MM.1S (cell line): ENCODE measurements at regions not wholly inside any gene's neighbourhood (a gene's known extent, or its start where the extent isn't known, plus 50 kb on each side); places are given as distances from the start of the nearest gene placed in this dataset.

Experiments
- DNase-seq: peaks from one replicate; pipeline ENCODE4 v3.0.0-alpha.2; 2015
- H2AFZ ChIP-seq: fragments of 300-600 bp; sonication (generic); 2 replicates; pipeline ENCODE4 v1.6.0; 2016; ENCODE audit warnings: antibody characterized with exemption, low read length
- H3F3A ChIP-seq: fragments of 300-600 bp; sonication (generic); 2 replicates; pipeline ENCODE4 v1.6.1; 2016; ENCODE audit warnings: mild to moderate bottlenecking, antibody characterized with exemption, low read length, moderate library complexity, mixed read lengths; ENCODE audit not compliant: insufficient read depth
- H3K27ac ChIP-seq: fragments of 300-600 bp; sonication (generic); 2 replicates; pipeline ENCODE4 v1.5.1; 2016; ENCODE audit warnings: mild to moderate bottlenecking, low read length
- H3K27me3 ChIP-seq: fragments of 300-600 bp; sonication (generic); replicated peaks from 2 replicates; pipeline ENCODE4 v1.6.0; 2016; ENCODE audit warnings: low read length; ENCODE audit not compliant: insufficient read depth
- H3K36me3 ChIP-seq: fragments of 300-600 bp; sonication (generic); replicated peaks from 2 replicates; pipeline ENCODE4 v1.6.1; 2016; ENCODE audit warnings: mild to moderate bottlenecking, low read length, mixed read lengths; ENCODE audit not compliant: insufficient read depth
- H3K4me1 ChIP-seq: fragments of 300-600 bp; sonication (generic); 2 replicates; pipeline ENCODE4 v1.6.1; 2016; ENCODE audit warnings: low read length, mixed read lengths
- H3K4me2 ChIP-seq: fragments of 300-600 bp; sonication (generic); 2 replicates; pipeline ENCODE4 v1.6.0; 2016; ENCODE audit warnings: low read depth, low read length
- H3K4me3 ChIP-seq: fragments of 300-600 bp; sonication (generic); 2 replicates; pipeline ENCODE4 v1.5.1; 2016; ENCODE audit warnings: low read length, mixed read lengths
- H3K79me2 ChIP-seq: fragments of 300-600 bp; sonication (generic); 2 replicates; pipeline ENCODE4 v1.6.1; 2016; ENCODE audit warnings: mixed run types, low read length, mixed read lengths
- H3K9ac ChIP-seq: fragments of 300-600 bp; sonication (generic); 2 replicates; pipeline ENCODE4 v1.6.1; 2016; ENCODE audit warnings: low read length, mixed read lengths
- H3K9me2 ChIP-seq: fragments of 300-600 bp; sonication (generic); replicated peaks from 2 replicates; pipeline ENCODE4 v1.6.1; 2016; ENCODE audit warnings: mild to moderate bottlenecking, low read length, mixed read lengths; ENCODE audit not compliant: insufficient read depth
- H3K9me3 ChIP-seq: fragments of 300-600 bp; sonication (generic); replicated peaks from 2 replicates; pipeline ENCODE4 v1.6.1; 2016; ENCODE audit warnings: mild to moderate bottlenecking, low read length, mixed read lengths; ENCODE audit not compliant: insufficient read depth
- H4K20me1 ChIP-seq: fragments of 300-600 bp; sonication (generic); 2 replicates; pipeline ENCODE4 v1.6.1; 2016; ENCODE audit warnings: mild to moderate bottlenecking, low read length, moderate library complexity, mixed read lengths; ENCODE audit not compliant: insufficient read depth
- EZH2 ChIP-seq: fragments of 300-600 bp; sonication (generic); optimal IDR thresholded peaks from 2 replicates; pipeline ENCODE3; 2017; ENCODE audit warnings: low read depth, mild to moderate bottlenecking, antibody characterized with exemption, low read length, mixed read lengths
- EZH2phosphoT487 ChIP-seq: fragments of 300-600 bp; sonication (generic); IDR thresholded peaks from 2 replicates; pipeline ENCODE4 v1.6.1; 2018; ENCODE audit warnings: antibody characterized with exemption, low read length
- TF ChIP-seq, protein P1 (sequence below): fragments of 300-600 bp; sonication (generic); IDR thresholded peaks from 2 replicates; pipeline ENCODE4 v1.5.1; 2016; ENCODE audit warnings: antibody characterized with exemption, low read length, mixed read lengths

DNA sequence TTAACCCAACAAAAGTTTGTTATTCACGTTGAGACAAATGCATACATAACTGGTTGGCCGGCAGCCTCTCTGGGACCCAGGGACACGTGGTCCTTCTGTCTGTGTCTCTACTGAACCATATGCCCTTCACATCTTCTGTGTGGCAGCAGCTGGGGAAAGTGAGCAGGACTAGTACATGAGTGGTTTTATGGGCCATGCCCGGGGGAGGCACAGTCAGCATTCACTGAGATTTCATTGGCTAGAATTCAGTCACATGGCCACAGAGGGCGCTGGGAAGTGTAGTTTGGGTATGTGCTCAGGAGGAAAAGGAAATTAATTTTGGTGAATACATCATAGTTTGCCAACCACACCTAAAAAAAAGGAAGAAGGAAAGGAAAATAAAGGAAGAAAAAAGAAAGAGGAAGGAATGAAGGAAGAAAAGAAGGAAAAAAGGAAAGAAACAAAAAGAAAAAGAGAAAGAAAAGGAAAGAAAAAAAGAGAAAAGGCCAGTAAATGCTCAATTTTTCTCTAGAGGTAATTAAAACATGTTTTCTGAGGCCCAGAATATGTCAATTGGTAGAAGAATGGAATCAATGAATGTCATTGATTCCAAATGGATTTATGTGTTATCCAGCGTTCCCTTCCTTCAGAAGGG is 55.9 kb upstream of the KIRREL3 start:
- H3K27me3 ChIP-seq: no peaks in the 10 kb centered on the region

DNA sequence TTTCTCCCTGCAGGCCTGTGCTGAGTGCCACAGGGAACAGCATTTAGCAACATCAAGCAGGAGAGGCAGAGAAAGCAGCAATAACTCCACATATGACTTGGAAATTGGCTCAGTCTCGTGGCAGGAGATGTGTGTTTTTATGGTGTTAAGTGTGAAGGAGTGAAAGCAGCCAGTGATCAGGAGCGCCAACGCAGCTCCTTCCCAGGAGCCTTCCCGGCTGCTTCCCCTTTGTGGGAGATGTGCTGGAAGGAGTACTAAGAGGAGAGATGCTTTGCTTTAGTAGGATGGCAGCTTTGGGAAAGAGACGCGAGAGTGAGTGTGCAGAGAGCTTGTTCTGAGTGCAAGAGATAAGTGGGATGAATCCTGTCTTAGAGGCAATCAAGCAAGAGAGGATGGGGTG is 54.7 kb upstream of the KIRREL3 start:
- no peak overlapping the region for H3K4me2 ChIP-seq

More for the DNA sequence above, 55.9 kb upstream of the KIRREL3 start:
- Histone ChIP-seq H3K9me3 (no peaks in the 10 kb centered on the region), H3K9ac (no peak overlapping the region), H3K36me3 (no peaks in the 10 kb centered on the region), H4K20me1 (no peaks in the 10 kb centered on the region), H3K4me3 (no peak overlapping the region), H3K4me1 (no peaks in the 10 kb centered on the region), H3K27ac (no peak overlapping the region), H3K4me2 (no peak overlapping the region), H3K9me2 (no peaks in the 10 kb centered on the region), H2AFZ (no peak overlapping the region), H3F3A (no peaks in the 10 kb centered on the region), H3K79me2 (no peaks in the 10 kb centered on the region)
- TF ChIP-seq EZH2: no peak
- TF ChIP-seq, protein P1, sequence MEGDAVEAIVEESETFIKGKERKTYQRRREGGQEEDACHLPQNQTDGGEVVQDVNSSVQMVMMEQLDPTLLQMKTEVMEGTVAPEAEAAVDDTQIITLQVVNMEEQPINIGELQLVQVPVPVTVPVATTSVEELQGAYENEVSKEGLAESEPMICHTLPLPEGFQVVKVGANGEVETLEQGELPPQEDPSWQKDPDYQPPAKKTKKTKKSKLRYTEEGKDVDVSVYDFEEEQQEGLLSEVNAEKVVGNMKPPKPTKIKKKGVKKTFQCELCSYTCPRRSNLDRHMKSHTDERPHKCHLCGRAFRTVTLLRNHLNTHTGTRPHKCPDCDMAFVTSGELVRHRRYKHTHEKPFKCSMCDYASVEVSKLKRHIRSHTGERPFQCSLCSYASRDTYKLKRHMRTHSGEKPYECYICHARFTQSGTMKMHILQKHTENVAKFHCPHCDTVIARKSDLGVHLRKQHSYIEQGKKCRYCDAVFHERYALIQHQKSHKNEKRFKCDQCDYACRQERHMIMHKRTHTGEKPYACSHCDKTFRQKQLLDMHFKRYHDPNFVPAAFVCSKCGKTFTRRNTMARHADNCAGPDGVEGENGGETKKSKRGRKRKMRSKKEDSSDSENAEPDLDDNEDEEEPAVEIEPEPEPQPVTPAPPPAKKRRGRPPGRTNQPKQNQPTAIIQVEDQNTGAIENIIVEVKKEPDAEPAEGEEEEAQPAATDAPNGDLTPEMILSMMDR: no peak
- no peak for TF ChIP-seq EZH2phosphoT487
- DNase-seq: no peak

DNA sequence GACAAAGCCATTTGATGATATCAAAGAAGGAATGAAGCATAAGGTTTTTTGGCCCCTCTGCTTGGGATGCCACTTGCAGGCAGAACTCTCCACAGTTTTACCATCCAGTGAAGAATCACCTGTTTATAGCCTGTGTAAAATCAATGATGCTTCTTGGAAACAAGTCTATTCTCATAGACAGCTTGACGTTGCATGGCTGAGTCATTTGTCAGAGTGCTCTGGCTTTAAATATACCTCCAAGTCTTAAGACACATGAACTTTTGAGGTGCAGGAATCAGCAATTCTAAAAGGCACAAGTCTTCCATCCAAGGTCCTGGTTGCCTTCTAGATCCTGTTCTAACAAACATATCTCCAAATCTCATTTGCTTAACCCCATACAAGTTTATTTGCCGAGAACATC is 53.6 kb upstream of the KIRREL3 start:
- H3F3A ChIP-seq: no peaks in the 10 kb centered on the region
- TF ChIP-seq EZH2phosphoT487 (no peak), EZH2 (no peak)
- TF ChIP-seq, protein P1: no peak
- H4K20me1 ChIP-seq: no peaks in the 10 kb centered on the region
- H3K9me3 ChIP-seq: no peaks in the 10 kb centered on the region
- H3K4me1 ChIP-seq: no peaks in the 10 kb centered on the region
- no peak overlapping the region for H3K4me3 ChIP-seq
- H3K9me2 ChIP-seq: no peaks in the 10 kb centered on the region
- no peak overlapping the region for H3K4me2 ChIP-seq
- no peak overlapping the region for H3K9ac ChIP-seq
- no peak for DNase-seq
- no peaks in the 10 kb centered on the region for H3K79me2 ChIP-seq
- H3K27ac ChIP-seq: no peak overlapping the region
- no peaks in the 10 kb centered on the region for H3K36me3 ChIP-seq
- no peaks in the 10 kb centered on the region for H3K27me3 ChIP-seq
- H2AFZ ChIP-seq: no peak overlapping the region

More for the DNA sequence above, 54.7 kb upstream of the KIRREL3 start:
- no peak overlapping the region for H3K9ac ChIP-seq
- no peaks in the 10 kb centered on the region for H3K9me2 ChIP-seq
- H3K79me2 ChIP-seq: no peaks in the 10 kb centered on the region
- no peaks in the 10 kb centered on the region for H3K36me3 ChIP-seq
- no peak overlapping the region for H3K4me3 ChIP-seq
- no peak for DNase-seq
- no peaks in the 10 kb centered on the region for H3K9me3 ChIP-seq
- H2AFZ ChIP-seq: no peak overlapping the region
- TF ChIP-seq EZH2phosphoT487: no peak
- TF ChIP-seq EZH2: no peak
- TF ChIP-seq, protein P1: no peak
- H3K4me1 ChIP-seq: no peaks in the 10 kb centered on the region
- H4K20me1 ChIP-seq: no peaks in the 10 kb centered on the region
- no peak overlapping the region for H3K27ac ChIP-seq
- no peaks in the 10 kb centered on the region for H3F3A ChIP-seq
- H3K27me3 ChIP-seq: no peaks in the 10 kb centered on the region
